Esophagus mucosa (tissue), 1 donor: ENCODE measurements at regions not wholly inside any gene's neighbourhood (a gene's known extent, or its start where the extent isn't known, plus 50 kb on each side); places are given as distances from the start of the nearest gene placed in this dataset.
"Not testable (repeated sequence)": the region's sequence is repeated elsewhere in the genome, so short reads cannot be mapped to it uniquely, and the experiment has no call there.

Source experiments
- ATAC-seq: fragments of 200-7000 bp; cut with Tn5 transposase; one replicate; pipeline ENCODE4 v1.9.1; 2020
- donor health status: DM: yes; HTN: yes; CAD: no.

DNA sequence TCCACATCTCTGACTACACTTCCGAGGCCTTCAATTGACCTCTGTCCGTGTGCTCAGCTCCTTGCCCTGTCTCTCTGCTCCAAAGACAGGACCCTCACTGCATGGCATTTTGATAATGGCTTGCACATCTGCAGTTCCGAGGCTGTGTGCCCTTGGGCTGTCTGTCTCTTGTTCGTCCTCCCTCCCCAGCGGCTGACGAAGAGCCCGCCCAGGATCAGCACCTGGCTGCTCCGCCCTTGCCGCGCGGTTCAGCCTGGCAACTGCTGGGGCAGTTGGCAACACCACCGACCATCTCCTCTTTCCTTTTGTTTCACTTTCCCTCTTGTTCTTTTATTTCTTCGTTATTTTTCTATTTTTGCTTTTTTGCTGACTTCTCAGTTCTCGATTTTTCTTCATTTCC, 270.4 kb downstream of the TEX29 start:
- ATAC-seq: no peak

DNA sequence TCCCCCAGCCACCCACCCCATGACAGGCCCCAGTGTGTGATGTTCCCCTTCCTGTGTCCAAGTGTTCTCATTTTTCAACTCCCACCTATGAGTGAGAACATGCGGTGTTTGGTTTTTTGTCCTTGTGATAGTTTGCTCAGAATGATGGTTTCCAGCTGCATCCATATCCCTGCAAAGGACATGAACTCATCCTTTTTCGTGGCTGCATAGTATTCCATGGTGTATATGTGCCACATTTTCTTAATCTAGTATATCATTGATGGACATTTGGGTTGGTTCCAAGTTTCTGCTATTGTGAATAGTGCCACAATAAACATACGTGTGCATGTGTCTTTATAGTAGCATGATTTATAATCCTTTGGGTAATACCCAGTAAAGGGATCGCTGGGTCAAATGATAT, 273.0 kb downstream of the TEX29 start:
- ATAC-seq: not testable (repeated sequence)

DNA sequence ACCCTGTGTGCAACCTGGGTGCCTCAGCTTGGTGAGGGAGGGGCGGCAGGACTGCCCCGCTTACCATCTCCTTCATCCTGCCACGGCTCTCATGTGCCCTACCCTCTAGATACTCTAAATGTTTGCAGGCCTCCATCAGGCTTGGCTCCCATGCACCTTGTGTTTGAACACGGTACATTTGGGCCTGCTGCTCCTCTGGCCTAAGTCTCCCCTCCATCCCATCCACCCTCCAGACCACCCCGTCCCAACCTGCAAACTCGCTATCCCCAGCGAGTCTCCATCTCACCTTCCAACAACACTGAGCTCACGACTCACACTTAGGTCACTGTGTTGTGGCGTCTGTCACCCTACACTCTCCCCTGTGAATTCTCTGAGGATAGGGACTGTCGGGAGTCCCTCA, 274.2 kb downstream of the TEX29 start:
- ATAC-seq: no peak

DNA sequence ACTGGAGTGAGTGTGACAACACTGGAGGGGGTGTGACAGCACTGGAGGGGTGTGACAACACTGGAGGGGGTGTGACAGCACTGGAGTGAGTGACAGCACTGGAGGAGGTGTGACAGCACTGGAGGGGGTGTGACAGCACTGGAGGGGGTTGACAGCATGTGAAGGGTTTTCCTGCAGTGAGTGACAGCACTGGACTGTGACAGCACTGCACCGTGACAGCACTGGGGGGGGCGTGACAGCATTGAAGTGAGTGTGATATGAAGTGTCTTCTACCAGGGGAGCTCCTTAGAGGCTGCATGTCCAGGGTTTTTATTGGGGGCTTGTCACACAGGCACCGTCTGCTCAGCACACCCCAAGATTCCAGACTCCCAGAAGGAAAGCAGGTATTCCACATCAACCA, 274.8 kb downstream of the TEX29 start:
- ATAC-seq: no peak

DNA sequence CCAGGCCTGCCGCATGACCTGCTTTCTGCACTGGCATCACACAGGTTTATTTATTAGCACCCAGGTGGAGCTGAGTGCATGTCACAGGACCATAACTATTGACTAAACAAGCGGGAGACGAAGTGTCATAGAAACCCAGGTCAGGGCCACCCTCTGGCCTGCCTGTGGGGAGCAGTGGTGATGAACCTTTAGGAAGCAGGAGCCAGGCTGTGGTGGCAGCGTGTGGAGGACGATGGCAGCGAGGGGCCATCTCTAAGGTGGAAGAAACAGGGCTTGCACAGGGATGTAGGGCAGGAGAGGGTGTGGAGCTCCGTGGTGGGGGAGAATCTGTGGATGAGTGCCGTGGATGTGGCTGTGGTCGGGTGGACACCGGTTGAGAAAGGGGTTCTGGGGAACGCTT, 275.3 kb downstream of the TEX29 start:
- ATAC-seq: no peak

DNA sequence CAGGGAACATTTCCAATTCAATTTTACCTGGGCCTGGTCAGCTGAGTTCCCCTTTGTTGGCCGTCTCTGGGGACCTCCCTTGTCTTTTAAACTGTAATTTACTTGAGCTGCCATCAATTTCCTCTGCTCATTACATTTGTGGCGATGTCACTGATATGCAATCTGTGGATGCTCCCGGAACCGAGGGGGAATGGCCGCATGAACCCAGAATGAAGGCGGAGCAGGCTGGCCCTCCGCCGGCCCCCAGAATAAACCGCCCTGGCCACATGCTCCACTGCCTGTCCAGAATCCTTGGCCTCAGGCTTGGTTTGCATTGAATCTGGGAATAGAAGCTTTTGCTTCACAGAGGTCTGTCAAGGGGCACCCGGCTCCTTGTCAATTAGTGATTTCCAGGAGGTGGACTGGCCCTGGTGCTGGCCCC, 276.8 kb downstream of the TEX29 start:
- no peak for ATAC-seq

DNA sequence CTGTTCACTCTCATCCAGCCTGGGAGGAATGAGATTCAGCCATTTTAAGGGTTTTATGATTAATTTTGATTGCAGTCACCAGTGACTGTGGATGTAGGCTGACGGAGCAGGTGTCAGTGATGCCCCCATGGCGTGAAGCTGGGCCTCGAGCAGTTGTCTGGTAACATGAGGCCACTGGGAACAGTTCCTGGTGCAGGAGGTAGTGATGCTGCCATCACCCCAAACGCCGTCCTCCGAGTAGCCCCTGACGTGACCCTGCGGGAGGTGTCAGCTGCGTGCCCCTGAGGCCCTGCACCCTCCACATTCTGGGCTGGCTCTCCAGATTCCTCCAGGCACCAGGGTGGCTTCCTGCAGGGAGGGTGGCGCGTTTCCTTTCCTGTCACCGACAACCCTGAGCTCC, 277.2 kb downstream of the TEX29 start:
- no peak for ATAC-seq

DNA sequence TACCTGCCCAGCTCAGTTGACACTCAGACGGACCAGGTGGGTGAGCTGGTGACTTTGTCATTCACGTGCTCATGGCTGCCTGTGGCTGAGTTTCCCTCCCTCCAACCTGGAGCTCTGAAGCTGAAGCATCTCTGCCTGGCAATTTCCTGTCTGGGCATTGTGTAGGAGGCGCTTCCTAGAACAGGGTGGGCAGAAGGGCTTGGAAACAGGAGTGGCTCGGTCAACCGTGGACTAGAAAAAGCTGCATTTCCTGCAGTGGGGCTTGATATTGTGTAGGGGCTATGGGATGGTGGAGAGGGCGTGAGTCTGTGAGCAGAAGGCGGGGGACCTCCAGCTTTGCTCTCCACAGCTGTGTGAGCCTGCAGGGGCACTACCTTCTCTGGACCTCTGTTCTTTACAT, 278.3 kb downstream of the TEX29 start:
- no peak for ATAC-seq

DNA sequence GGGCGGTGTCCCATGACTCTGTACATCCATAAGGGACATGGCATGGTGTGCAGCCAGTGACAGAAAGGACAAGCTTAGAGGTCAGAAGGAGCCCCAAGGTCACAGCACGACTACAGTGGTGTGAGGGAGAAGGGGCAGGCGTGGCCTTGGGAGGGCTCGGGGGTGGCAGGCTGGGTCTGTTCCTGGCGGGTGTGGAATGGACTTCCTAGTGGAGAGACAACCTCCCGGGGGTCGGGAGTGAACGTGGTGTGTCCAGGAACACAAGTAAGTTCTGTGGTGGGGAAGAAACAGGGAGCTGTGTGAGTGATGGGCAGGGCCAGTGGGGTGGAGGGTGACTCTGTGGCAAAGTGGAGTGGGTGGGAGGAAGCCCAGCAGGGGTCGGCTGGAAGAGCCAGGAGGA, 279.3 kb downstream of the TEX29 start:
- no peak for ATAC-seq

DNA sequence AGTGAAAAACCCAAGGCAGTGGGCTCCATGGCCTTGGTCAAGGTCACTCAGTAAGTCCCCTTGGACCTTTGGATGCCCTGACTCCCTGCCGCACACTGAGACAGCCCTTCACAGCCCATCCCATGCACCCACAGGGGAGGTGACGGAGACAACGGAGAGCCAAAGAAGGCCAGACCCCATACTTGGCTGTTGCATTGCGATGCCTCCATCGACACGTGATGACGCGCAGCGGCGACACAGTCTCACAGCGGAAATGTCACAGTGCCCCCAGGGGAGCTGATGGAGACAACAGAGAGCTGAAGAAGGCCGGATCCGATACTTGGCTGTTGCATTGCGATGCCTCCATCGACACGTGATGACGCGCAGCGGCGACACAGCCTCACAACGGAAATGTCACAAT, 282.4 kb downstream of the TEX29 start:
- ATAC-seq: no peak

DNA sequence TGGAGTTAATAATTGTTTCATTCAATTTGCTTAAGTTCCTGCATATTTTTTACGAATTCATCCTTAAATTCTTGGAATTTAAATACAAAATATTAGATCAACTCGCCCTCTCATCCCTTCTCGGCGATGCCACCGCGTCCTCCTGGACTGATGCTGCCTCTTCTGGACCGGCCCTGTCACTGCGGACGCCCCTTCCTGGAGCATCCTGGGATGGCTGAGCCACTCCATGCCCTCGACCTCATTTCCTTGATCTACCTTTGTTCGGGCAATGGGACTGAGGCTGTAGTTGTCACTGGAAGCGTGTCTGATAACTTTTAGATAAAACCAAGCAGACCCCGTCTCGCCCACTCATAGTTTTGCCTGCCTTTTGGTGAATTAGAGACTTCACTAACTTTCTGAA, 283.7 kb downstream of the TEX29 start:
- ATAC-seq: no peak

DNA sequence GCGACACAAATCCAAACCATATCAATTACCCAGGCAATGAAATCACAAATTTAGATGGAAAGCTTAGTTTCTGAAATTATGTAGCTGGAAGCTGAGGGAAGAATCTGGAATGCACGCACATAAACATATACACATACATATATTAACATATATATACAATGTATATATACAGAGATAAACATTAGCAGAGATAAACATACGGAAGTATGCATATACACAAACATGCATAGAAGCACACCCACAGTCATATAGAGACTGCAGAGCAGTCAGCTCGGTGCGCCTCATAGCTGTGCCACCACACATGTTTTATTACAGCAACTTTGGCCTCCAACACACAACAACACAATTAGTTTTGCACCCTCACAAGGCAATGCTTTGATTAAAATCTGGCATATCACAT, 288.1 kb downstream of the TEX29 start:
- ATAC-seq: no peak

DNA sequence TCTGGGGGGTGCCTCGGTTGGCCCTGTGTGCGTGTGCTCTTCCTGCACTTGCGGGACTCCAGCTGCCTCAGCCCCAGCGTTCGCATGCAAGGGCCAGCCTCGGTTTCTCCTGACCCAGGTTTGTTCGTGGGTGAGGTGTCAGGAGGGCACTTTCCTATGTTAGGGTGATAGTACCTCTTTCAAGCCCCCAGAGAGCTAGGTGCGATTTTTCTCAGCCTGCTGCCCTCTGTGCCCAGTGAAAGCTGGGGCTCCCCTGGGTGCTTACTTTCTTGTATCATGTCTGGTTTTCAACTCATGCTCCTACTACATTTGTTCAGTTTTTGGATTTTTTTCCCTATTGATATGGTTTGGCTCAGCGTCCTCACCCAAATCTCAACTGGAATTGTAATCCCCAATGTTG, 289.2 kb downstream of the TEX29 start:
- ATAC-seq: no peak

DNA sequence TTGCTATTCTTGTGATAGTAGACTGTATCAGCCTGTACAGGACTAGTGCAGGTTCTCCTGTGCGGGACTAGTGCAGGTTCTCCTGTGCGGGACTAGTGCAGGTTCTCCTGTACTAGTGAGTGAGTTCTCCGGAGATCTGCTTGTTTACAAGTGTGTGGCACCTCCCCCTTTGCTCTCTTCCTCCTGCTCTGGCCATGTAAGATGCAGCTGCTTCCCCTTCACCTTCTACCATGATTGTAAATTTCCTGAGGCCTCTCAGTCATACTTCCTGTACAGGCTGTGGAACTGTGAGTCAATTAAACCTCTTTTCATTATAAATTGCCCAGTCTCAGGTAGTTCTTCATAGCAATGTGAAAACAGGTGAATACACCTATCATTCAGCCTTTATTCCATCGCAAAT, 289.6 kb downstream of the TEX29 start:
- ATAC-seq: no peak

DNA sequence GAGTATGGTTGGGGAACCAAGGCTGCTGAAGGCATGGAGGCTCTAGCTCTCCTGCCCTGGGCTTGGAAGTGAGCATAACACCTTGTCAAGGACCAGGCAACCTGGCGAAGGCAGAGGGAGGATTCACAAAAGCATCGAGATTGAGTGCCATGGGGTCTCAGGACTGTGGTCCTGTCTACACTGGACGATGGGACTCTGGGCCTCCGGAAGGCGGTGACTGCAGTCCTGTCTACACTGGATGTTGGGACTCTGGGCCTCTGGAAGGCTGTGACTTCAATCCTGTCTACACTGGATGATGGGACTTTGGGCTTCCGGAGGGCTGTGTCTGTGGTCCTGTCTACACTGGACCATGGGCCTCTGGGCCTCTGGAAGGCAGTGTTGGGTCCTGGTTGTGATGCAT, 290.4 kb downstream of the TEX29 start:
- ATAC-seq: no peak

DNA sequence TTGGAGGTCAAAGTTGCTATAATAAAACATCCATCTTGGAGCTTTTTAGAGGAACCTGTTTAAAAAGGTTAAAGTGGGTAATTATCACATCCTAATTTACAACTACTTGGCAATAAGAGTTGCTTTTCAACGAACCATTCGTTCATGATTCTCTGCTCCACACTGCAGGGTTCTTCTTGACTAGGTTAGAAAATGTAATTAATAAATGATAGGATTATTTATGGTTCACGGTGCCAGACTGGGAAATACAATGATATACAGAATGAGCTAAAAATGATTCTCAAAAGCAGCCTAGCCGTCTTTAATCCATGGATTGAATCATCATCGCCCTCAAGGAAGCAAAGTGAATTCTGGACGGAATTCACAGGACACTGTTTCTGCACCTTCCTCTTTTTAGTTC, 291.2 kb downstream of the TEX29 start:
- no peak for ATAC-seq

DNA sequence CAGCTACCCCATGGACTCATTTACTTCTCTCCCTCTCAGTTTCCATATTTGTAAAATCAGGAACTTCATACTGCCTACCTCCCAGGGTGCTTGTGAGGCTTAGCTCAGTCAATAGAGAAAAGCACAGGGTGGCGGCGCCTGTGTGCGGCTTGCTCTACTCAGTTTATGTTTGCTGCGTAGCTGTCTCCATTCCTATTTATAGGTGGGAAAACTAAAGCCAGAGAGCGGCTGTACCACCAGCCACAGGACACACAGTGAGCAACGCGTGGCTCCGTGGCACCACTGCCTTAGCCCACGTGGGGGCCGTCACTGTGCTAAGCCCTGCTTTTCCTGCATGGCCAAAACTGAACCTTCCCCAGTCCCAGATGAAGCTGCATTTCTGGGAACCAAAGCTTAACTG, 292.4 kb downstream of the TEX29 start:
- ATAC-seq: no peak

DNA sequence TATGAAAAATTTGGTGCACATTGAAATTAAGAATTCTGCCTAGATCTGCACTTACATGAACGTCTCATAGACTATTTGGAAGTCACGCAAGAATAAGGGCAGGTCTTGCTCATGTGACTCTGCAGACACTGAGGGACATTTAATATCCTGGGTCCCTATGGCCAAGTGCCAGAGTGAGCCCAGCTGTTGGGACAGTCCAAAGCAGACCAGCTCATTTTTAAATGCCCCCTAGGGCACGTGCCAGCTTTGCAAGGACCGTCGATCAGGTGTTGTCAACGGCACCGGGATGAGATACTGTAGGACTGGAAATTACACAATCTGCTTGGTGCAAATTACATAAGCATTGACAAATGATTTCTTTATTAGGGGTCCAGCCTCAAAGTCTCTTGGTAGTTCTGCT, 293.6 kb downstream of the TEX29 start:
- no peak for ATAC-seq

DNA sequence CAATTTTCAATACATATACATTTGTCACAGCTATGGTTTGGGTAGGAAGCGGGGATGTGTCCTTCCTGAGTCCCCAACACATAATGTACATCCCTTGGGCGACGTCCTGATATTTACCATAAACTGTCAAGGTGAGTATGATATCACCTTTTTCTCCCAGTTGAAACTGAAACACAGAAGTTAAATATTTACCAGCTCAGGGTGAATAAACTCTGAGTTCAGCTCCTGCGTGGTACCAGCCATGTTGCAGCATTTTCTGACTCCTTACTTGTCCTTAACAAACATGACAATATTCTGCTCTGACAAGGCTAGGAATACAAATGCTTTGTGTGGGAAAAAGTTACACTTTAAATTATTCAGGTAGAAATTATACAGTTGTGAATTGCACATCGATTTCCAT, 294.2 kb downstream of the TEX29 start:
- no peak for ATAC-seq

DNA sequence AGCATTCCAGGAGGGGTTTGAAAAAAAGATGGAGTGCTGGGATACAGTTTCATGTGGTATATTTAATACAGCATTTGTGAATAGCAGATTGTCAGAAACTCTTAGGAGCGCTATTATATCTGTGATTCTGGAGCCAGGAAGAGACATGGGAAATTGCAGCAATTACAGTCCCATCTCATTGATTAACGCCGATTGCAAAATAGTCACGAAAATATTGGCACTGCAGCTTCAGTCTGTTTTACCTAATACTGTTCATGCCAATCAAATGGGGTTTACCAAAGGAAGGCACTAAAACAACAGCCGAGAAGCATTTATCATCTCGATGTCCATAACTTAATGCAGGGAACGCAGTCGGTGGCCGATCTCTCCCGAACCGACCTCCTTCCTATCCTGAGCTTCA, 295.8 kb downstream of the TEX29 start:
- no peak for ATAC-seq

DNA sequence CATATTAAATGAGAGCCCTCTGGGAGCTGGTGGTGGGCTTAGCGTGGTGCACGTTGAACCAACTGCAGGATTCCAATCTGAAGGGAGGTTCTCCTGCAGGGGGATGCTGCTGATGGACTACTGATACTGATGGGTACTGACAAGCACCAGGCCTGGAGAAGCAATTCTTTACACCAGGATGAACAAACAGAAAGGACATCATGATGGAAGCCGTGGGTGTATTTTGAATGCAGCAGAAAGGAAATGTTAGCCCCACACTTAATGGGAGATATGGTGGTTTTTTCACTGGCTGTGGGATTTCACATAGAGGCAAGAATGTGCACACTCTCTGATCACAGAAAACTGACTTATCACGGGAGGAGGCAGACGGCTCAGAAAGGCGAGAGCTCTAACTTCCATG, 299.7 kb downstream of the TEX29 start:
- ATAC-seq: no peak

DNA sequence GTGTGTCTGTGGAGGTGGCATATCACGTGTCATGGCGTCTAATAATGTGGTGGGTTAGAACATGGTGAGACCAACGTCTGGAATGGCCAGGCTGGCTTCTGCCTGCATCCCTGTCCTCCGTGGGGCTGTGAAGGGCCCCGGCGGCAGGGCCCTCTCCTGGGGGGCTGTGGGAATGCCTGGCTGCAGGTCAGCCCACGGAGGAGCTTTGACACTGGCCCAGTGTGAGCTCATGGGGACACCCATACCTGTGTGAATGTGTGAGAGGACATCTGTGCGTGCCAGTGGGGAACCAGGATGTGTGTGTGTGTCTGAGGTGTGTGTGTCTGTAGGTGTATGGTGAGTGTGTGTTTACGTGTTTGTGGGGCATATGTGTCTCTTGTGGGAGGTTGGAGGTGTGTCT, 300.1 kb downstream of the TEX29 start:
- no peak for ATAC-seq

DNA sequence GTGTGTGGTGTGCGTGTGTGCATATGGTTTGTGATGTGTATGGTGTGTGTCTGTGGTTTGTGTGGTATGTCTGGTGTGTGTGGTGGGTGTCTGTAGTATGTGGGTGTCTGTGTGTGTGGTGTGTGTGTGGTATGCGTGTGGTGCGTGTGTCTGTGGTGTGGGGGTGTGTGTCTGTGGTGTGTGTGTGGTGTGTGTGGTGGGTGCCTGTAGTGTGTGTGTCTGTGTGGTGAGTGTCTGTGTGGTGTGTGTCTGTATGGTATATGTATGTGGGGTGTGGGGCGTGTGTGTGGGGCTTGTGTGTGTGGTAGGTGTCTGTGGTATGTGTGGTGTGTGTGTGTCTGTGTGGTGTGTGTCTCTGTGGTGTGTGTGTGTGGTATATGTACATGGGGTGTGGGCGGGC, 300.7 kb downstream of the TEX29 start:
- ATAC-seq: no peak

DNA sequence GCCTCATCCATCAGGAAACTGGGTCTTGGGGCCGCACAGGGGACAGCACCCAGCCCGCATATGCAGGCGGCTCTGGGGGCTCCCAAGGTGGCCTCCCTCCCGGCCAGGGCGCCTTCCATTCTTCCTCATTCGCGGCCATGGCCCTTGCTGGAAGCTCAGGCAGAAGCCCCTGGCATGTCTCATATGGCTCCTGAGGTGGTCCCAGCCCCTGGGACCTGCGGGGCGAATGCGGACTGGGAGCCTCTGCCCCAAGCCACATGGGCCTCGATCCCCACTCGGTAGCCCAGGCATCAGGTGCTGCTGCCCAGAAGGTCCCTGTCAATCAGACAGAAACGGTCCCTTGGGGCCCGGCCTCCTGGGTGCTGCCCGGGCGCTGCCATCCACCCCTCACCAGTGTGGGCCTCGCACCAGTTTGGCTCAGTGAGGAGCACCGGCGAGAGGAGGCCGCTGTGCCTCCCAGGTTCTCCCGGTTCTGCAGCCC, 301.6 kb downstream of the TEX29 start:
- ATAC-seq: no peak

DNA sequence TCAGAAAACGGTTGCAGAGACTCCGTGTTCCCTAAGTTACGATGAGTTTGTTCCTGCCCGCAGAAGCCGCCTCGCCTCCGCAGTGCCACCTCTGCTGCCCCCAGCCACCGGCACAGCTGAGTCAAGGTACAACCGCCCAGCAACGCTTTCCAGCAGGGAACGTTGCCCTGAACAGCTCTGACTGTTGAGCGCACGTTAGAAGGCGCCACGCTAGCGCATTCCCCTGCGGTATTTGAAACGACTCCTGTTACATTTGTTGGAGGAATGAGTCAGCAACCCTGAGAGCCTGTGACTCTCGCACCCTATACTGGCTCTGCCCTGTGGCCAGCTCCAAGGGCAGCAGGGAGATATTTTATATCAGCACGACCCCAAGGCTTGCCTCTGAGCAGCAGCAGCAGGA, 302.8 kb downstream of the TEX29 start:
- ATAC-seq: no peak
